Glomerular visceral epithelial cell (primary cell): ENCODE measurements at regions not wholly inside any gene's neighbourhood (a gene's known extent, or its start where the extent isn't known, plus 50 kb on each side); places are given as distances from the start of the nearest gene placed in this dataset.
"Not testable (repeated sequence)": the region's sequence is repeated elsewhere in the genome, so short reads cannot be mapped to it uniquely, and the experiment has no call there.

Source experiments
- DNase-seq: peaks from one replicate; pipeline ENCODE4 v3.0.0-alpha.2; 2016; ENCODE audit errors: extremely low spot score

- DNase-seq: not testable (repeated sequence)
Measured at GRCh38 chr18:7178568-7178967, 52.3 kb upstream of the LRRC30 start.

DNA sequence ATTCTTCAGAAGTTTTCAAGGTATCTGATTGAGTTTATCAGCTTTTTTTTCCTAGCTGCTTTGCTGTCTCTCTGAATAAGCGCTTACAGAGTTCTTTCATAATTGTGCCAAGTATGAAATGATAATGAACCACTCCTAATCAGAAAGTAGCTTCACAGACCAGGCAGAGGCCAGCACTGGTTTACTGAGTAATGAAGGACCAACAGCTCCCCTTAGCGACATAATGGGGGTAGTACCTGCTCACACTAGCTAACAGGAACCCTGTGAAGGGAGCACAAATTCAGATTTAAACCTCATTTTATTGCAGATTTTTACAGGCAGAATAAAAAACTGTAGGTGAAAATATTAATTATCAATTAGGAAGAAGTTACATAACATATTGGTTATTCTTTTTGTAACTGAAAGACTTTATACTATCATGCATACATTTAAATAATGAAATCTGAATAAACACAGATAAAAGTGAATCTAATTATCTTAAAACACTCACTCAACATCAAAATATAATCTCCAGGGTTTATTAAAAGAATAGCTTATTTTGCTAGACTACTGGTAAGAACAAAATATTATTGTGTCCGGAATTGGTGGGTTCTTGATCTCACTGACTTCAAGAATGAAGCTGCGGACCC lies 53.7 kb upstream of the LRRC30 start:
- peak; percentile 51 for DNase-seq

- no peak for DNase-seq
Measured at GRCh38 chr18:7174344-7175095, 56.4 kb upstream of the LRRC30 start.

- no peak for DNase-seq
Measured at GRCh38 chr18:7173216-7173615, 55.6 kb upstream of the LAMA1 start.

GRCh38 chr18:7172611-7173010 lies 55.0 kb upstream of the LAMA1 start:
- DNase-seq: no peak

GRCh38 chr18:7170292-7170691 lies 52.7 kb upstream of the LAMA1 start:
- DNase-seq: no peak

DNA sequence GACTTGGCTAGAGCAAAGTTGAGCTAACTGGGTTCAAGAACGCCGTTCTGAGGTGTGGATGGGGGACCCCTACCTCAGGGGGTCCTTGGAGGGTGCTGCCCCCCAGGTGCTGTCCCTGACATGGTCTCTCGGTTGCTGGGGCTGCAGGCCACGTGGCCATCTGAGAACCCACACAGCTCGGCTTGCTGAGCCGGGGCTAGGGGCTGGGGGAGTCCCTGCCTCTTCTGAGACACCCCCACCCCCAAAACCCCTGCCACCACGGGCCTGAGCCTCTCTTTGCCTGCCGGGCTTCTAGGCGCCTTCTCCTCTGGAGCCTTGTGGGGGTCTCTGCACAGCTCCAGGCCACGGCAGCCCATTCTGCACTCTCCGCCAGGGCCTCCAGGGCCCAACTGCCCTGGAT lies 52.0 kb upstream of the LAMA1 start:
- DNase-seq: no peak

GRCh38 chr18:7168408-7168807 lies 50.8 kb upstream of the LAMA1 start:
- no peak for DNase-seq
